PC-9 (cell line): ENCODE measurements at regions not wholly inside any gene's neighbourhood (a gene's known extent, or its start where the extent isn't known, plus 50 kb on each side); places are given as distances from the start of the nearest gene placed in this dataset.

Experiments
- BruUV-seq: library from RNA; stranded (reverse); fragments of 400-500 nt; replicated peaks from 2 replicates; lab custom pipeline; 2021; lab: Mats Ljungman, UMichigan
- CTCF ChIA-PET: fragments of 300-600 bp; sonication (Branson Sonifier 250); formaldehyde crosslinking; loops from one replicate; lab custom pipeline; 2022; ENCODE audit warnings: antibody characterized with exemption; lab: Charles Lee
- POLR2A ChIA-PET: fragments of 300-600 bp; sonication (Branson Sonifier 250); formaldehyde crosslinking; loops from one replicate; lab custom pipeline; 2022; ENCODE audit warnings: antibody characterized with exemption; ENCODE audit not compliant: unreplicated experiment; lab: Charles Lee
- DNase-seq, 2 experiments: peaks; one replicate each; pipeline versions ENCODE4 v3.0.0 to v3.0.0-alpha.2; 2015 to 2022; ENCODE audit warnings: mixed read lengths in 1 of 2
- H2AFZ ChIP-seq: fragments of 200-600 bp; sonication (generic); 2 replicates; pipeline ENCODE4 v1.8.1; 2017; ENCODE audit warnings: antibody characterized with exemption
- H3F3A ChIP-seq: fragments of 200-600 bp; sonication (generic); 2 replicates; pipeline ENCODE4 v1.8.1; 2017; ENCODE audit warnings: antibody characterized with exemption, mild to moderate bottlenecking, low read depth; ENCODE audit not compliant: insufficient read depth
- H3K27ac ChIP-seq: fragments of 200-600 bp; sonication (generic); 2 replicates; pipeline ENCODE4 v1.6.1; 2016; ENCODE audit warnings: mixed run types
- H3K27me3 ChIP-seq: fragments of 200-600 bp; sonication (generic); 2 replicates; pipeline ENCODE4 v1.6.1; 2016; ENCODE audit warnings: low read depth, mixed run types; ENCODE audit not compliant: insufficient read depth
- H3K36me3 ChIP-seq: fragments of 200-600 bp; sonication (generic); 2 replicates; pipeline ENCODE4 v1.6.1; 2016; ENCODE audit warnings: low read depth, mixed run types
- H3K4me1 ChIP-seq: fragments of 200-600 bp; sonication (generic); replicated peaks from 2 replicates; pipeline ENCODE4 v1.6.1; 2016; ENCODE audit warnings: mixed run types; ENCODE audit not compliant: insufficient read depth
- H3K4me2 ChIP-seq: fragments of 200-600 bp; sonication (generic); 2 replicates; pipeline ENCODE4 v1.6.1; 2017; ENCODE audit warnings: mixed run types
- H3K4me3 ChIP-seq: fragments of 200-600 bp; sonication (generic); 2 replicates; pipeline ENCODE4 v1.6.1; 2016; ENCODE audit warnings: mixed run types
- H3K79me2 ChIP-seq: fragments of 200-600 bp; sonication (generic); 2 replicates; pipeline ENCODE4 v1.6.1; 2017; ENCODE audit warnings: low read depth, mixed run types
- H3K9me2 ChIP-seq: fragments of 200-600 bp; sonication (generic); 2 replicates; pipeline ENCODE4 v1.8.1; 2017; ENCODE audit warnings: mild to moderate bottlenecking; ENCODE audit not compliant: insufficient read depth
- H3K9me3 ChIP-seq: fragments of 200-600 bp; sonication (generic); 2 replicates; pipeline ENCODE4 v1.8.1; 2016; ENCODE audit warnings: low read depth; ENCODE audit not compliant: insufficient read depth
- H4K20me1 ChIP-seq: fragments of 200-600 bp; sonication (generic); 2 replicates; pipeline ENCODE4 v1.8.1; 2017; ENCODE audit not compliant: insufficient read depth
- EZH2 ChIP-seq: fragments of 200-600 bp; sonication (generic); IDR thresholded peaks from 2 replicates; pipeline ENCODE4 v1.8.0; 2017; ENCODE audit warnings: antibody characterized with exemption, low read depth
- intact Hi-C: fragments of 100-400 bp; cut with micrococcal nuclease; formaldehyde crosslinking; loops from one replicate; pipeline ENCODE4 v1.10.0; 2022; ENCODE audit not compliant: unreplicated experiment
- TF ChIP-seq, protein P1 (sequence below): fragments of 200-600 bp; sonication (generic); conservative IDR thresholded peaks from 2 replicates; pipeline ENCODE4 v1.6.1; 2017; ENCODE audit warnings: mixed run types, antibody characterized with exemption, mild to moderate bottlenecking, moderate library complexity

DNA sequence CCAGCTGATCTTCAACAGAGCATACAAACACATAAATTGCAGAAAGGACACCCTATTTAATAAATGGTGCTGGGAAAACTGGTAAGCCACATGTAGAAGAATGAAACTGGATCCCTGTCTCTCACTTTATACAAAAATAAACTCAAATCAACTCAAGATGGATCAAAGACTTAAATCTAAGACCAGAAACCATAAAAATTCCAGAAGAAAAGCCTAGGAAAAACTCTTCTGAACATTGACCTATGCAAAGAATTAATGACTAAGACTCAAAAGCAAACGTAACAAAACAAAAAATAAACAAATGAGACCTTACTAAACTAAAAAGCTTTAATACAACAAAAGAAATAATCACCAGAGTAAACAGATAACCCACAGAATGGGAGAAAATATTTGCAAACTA lies 74.5 kb upstream of the ABCC4 start:
- intact Hi-C loops = no loop called here
- BruUV-seq = no TSS peak
- Histone ChIP-seq H4K20me1 (no peaks in the 10 kb centered on the region), H3K4me1 (peaks cover 29% of the 10 kb centered on the region), H3F3A (peaks cover 8% of the 10 kb centered on the region; the same call in 1 of the 2 replicates), H3K79me2 (no peaks in the 10 kb centered on the region), H2AFZ (no peak overlapping the region), H3K4me2 (no peak overlapping the region), H3K9me2 (no peaks in the 10 kb centered on the region), H3K4me3 (no peak overlapping the region), H3K9me3 (no peaks in the 10 kb centered on the region), H3K27me3 (no peaks in the 10 kb centered on the region), H3K27ac (no peak overlapping the region), H3K36me3 (no peaks in the 10 kb centered on the region)
- TF ChIP-seq EZH2 = no peak
- TF ChIP-seq, protein P1, sequence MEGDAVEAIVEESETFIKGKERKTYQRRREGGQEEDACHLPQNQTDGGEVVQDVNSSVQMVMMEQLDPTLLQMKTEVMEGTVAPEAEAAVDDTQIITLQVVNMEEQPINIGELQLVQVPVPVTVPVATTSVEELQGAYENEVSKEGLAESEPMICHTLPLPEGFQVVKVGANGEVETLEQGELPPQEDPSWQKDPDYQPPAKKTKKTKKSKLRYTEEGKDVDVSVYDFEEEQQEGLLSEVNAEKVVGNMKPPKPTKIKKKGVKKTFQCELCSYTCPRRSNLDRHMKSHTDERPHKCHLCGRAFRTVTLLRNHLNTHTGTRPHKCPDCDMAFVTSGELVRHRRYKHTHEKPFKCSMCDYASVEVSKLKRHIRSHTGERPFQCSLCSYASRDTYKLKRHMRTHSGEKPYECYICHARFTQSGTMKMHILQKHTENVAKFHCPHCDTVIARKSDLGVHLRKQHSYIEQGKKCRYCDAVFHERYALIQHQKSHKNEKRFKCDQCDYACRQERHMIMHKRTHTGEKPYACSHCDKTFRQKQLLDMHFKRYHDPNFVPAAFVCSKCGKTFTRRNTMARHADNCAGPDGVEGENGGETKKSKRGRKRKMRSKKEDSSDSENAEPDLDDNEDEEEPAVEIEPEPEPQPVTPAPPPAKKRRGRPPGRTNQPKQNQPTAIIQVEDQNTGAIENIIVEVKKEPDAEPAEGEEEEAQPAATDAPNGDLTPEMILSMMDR = no peak
- DNase-seq = no peak
- POLR2A ChIA-PET = no interaction called here
- CTCF ChIA-PET = no interaction called here

DNA sequence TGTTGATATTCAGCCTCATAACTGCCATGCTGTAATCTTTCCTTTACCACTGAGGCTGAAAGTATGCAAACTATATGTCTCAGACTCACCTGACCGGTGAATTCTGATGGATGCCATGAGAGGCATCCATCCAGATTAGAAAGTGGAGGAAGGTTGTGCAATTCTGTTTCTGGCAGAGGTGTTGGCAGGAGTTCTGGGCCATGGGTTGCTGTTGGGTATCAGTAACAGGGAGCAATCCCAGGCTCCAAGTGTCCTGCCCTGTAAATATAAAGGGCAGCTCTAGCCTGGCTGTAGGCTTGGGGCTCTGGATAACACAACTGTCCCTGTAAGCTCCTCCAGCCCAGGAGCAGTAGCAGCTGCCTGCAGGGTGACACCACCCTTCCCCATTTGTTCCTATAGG lies 77.4 kb upstream of the ABCC4 start:
- ChIA-PET POLR2A (interaction anchor here (0.5 kb wide), 1 partner anchor 1622 kb away, joined by 3 read pairs; no protein-coding TSS in a partner anchor), CTCF (interaction anchor here (0.6 kb wide), 1 partner anchor 294 kb away, joined by 3 read pairs; no protein-coding TSS in a partner anchor)
- H4K20me1 ChIP-seq = no peaks in the 10 kb centered on the region
- H3K27ac ChIP-seq = no peak overlapping the region
- no peaks in the 10 kb centered on the region for H3K36me3 ChIP-seq
- no peak overlapping the region for H2AFZ ChIP-seq
- no peaks in the 10 kb centered on the region for H3K27me3 ChIP-seq
- no peaks in the 10 kb centered on the region for H3K79me2 ChIP-seq
- no TSS peak for BruUV-seq
- peak in 1 of 2 experiments; percentile 80 for DNase-seq
- H3K4me3 ChIP-seq = no peak overlapping the region
- H3F3A ChIP-seq = peaks cover 8% of the 10 kb centered on the region; the same call in 1 of the 2 replicates
- TF ChIP-seq, protein P1 = no peak
- H3K4me1 ChIP-seq = peaks cover 29% of the 10 kb centered on the region
- no peak overlapping the region for H3K4me2 ChIP-seq
- no peaks in the 10 kb centered on the region for H3K9me2 ChIP-seq
- intact Hi-C loops = no loop called here
- H3K9me3 ChIP-seq = no peaks in the 10 kb centered on the region

DNA sequence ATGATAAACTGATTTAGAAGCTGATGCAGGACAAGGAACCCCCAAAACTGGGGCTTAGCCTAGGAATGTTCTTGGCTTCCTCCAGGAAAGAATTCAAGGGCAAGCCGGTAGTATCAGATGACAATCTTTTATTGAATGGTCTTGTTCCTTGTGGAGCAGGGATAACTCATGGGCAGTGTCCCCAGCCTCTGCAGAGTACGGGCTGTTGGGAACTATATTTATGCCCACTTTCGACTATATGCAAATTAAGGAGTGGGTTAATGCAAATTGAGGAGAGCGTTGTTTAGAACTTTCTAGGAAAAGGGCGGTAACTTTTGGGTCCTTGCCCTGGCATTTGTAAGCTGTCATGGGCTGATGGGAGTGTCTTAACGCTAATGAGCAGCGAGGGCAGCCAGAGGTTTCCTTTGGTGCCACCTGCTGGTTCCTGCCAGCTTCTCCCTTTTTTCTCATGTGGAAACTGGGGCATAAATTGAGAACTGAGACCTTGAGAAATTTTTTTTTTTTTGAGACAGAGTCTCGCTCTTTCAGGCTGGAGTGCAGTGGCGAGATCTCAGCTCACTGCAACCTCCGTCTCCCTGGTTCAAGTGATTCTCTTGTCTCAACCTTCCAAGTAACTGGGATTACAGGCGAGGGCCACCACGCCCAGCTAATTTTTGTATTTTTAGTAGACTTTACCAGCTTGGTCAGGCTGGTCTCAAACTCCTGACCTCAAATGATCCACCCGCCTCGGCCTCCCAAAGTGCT lies 79.4 kb upstream of the ABCC4 start:
- TF ChIP-seq, protein P1 = peak; percentile 89
- no peak for TF ChIP-seq EZH2
- Histone ChIP-seq H3K27me3 (no peaks in the 10 kb centered on the region), H3K4me3 (no peak overlapping the region), H3K9me2 (no peaks in the 10 kb centered on the region), H3K9me3 (no peaks in the 10 kb centered on the region), H3K36me3 (no peaks in the 10 kb centered on the region), H4K20me1 (no peaks in the 10 kb centered on the region), H2AFZ (no peak overlapping the region), H3K27ac (no peak overlapping the region), H3F3A (peaks cover 8% of the 10 kb centered on the region; the same call in 1 of the 2 replicates), H3K4me2 (peak overlapping the region; percentile 33), H3K79me2 (no peaks in the 10 kb centered on the region), H3K4me1 (peaks cover 15% of the 10 kb centered on the region; the same call in 1 of the 2 replicates)
- intact Hi-C loops = loop anchor here (1.0 to 2.0 kb wide), 5 partner anchors 24 to 189 kb away; no protein-coding TSS in a partner anchor
- peak; percentile 73 to 83 for DNase-seq
- ChIA-PET CTCF (interaction anchor here (0.6 to 1.7 kb wide), 12 partner anchors 24 to 1403 kb away, joined by 3 to 11 read pairs (median 4); no protein-coding TSS in a partner anchor), POLR2A (interaction anchor here (0.6 kb wide), 1 partner anchor 116 kb away, joined by 9 read pairs; no protein-coding TSS in a partner anchor)
- no TSS peak for BruUV-seq
